NCI-H1436 (cell line): ENCODE measurements at regions not wholly inside any gene's neighbourhood (a gene's known extent, or its start where the extent isn't known, plus 50 kb on each side); places are given as distances from the start of the nearest gene placed in this dataset.

ENCODE experiments used
- DNase-seq: peaks from one replicate; lab custom pipeline; 2025; lab: John Stamatoyannopoulos, UW

DNA sequence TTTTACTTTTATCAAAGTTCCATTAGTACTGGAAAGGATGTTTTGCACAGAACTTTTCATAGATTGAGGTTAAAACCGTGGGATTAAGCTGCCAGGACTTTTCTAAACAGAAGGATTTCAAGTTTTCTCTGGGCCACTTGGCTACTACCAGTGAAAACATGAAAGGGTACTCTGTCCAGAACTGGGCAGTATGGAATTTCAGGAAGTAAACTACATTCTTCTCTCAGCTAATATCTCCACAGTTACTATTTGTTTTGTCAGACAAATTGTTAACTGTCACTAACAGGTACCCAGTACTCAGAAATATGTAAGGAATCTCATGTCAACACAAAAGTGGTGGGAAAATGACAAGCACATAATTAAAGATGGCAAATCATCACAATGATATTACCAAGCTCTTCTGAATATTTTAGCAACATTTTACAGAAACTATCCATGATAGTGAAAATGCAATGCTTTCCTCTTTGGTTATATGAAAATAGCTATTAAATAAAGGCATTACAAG, 454.4 kb downstream of the C4orf33 start:
- DNase-seq = no peak

DNA sequence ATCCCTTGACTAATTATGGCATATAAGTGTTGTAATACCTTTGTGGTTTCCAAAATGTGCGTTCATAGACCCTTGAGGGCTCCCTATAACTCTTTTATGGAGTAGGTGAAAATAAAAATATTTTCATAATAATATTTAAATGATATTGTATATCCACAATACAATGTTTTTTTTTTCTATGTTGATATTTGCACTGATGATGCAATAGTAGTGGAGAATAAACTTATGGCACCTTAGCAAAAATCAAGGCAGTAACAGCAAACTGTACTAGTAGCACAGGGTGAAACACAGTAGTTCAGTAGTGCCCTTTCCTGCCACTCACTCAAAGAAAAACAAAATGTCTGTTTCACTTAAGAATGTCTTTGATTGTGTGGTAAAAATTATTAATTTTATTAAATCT, 465.3 kb downstream of the C4orf33 start:
- DNase-seq = no peak

DNA sequence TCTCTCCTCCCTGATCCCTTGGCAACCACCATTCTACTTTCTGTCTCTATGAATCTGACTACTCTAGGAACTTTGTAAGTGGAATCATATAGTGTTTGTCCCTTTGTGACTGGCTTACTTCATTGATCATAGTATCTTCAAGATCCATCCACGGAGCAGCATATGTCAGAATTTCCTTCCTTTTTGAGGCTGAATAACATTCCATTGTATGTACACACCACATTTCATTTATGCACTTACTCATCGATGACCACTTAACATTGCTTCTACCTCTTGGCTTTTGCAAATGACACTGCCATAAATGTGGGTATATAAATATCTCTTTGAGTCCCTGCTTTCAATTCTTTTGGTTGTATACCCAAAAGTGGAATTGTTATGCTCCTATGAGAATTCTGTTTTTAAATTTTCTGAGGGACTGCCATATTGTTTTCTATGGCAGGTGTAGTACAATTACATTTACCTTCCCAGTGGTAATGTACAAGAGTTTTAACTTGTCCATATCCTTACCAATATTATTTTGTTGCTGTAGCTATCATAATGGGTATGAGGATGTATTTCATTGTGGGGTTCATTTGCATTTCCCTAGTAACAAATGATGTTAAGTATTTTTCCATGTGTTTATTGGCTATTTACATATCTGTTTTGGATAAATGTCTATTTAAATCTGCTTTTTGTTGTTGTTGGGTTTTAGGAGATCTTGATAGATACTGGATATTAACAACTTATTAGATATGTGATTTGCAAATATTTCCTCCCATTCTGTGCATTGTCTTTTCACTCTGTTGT, 466.1 kb downstream of the C4orf33 start:
- no peak for DNase-seq

DNA sequence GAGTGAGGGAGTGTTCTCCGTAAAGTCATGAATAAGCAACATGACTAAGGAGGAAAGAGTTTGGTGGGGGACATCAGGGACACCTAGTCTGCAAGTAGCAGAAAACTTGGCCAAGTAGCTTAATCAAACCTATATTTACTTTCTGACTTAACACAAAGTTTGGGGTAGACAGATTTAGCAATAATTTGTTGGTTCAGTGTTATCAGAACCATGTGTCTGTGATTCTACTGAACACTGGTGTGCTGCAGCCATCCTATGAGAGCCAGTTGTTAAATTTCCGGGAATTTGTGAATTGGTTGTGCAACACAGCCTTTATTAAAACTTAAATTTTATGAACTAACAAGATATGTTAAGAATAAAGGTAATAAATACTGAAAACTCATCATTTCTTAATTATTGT, 469.3 kb downstream of the C4orf33 start:
- no peak for DNase-seq

DNA sequence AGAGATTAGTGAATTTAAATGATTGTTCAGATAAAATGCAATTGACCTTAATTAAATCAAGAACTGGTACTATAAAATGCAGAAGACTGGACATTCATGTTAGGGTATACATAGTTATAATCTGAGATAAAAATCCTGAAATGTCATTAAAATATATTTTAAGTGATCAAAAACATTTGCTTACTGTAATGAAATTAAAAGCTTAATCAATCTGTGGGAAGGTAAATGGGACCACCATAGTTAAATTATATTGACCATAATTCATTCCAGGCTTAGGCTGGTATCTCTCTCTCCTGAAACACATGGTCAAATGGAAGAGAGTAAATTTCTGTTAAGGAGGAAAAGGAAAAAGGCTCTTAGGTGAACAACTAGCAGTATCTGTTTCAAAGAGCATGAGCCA, 474.4 kb downstream of the C4orf33 start:
- no peak for DNase-seq

DNA sequence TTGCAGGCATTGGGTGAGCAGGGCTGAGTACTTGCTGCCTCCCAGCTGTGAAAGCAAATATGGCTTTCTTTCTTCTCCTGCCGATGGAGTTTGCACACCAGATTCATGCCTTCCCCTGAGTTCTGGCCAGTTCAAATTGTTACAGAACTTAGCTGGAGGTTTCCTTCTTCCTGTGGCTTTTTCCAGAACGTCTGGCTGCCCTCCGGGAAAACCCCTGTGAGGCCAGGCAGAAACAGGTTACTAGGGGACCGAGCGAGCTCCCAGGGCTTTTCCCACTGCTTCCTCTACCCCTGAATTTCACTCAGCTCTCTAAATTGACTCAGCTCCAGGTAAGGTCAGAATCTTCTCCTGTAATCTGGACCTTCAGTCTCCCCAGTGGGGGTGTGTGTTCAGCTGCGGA, 482.4 kb downstream of the C4orf33 start:
- DNase-seq = no peak

DNA sequence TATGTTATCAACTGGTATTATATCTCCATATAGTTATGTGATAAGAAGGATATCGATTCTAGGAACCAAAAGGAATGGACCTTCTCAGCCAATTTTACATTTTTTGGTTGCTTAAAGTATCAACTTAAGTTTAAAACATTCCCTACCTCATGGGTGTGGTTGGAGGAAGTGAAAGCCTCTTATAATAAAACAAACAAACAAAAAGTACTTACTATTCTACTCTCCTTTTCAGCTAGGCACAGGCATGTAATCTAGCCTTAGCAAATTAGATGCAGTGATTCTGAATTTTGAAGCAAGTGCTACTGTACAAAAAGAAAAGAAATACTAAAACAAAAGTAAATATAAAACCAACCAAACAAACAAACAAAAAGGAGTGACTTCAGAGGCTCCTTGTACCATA, 485.4 kb downstream of the C4orf33 start:
- no peak for DNase-seq

DNA sequence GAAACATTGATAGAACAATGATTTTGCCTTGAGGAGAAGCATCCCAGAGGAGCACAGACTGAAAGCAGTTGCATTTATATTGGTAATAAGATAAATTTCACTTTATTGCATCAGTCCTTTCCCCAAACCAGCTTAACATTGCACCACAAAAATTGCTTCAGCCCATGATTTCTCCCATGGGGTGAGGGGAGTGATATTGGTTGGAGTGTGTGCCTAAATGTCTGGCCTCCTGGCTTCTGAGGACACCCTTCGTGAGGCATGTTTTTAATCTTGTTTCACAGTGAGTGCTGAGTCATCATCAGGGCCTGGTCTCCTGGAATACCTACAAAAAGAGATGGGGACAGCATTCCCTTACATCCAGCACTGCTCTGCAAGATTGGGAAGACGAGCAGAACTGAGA, 487.9 kb downstream of the C4orf33 start:
- no peak for DNase-seq

DNA sequence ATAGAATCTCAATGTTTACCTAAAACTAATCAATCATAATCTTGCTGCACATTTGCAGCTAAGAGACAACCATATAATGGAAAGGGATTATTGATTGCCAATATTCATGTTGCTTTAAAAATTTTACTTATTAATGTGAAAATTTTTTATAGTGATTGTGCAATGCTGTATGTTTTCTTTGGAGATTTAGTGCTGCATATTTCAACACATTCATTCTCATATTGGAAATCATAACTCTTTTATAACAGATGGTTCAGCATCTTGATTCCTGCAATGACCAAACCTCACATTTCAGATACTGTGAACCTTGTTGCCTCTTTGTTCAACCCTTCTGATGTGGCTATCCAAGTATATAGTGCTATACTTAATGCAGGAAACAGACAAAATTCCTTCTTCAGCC, 502.6 kb downstream of the C4orf33 start:
- DNase-seq = no peak

DNA sequence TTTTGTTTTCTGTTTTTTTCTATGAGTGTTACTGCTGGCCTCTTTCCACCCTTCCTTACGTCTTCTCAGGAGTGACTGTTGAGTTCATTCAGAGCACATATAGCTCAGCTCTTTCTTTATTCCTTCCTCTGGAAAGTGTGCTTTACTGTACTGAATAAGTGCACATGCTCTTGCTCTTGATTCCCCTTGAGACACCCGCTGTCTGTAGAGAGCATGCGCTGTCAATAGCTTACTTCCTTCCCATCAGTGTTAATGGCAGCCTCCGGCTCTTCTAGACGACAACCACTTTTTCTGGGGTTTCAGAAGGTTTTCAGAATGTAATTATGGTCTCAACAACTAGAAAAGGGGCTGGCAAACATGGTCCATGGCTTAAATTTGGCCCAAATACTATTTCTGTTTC, 504.9 kb downstream of the C4orf33 start:
- no peak for DNase-seq

DNA sequence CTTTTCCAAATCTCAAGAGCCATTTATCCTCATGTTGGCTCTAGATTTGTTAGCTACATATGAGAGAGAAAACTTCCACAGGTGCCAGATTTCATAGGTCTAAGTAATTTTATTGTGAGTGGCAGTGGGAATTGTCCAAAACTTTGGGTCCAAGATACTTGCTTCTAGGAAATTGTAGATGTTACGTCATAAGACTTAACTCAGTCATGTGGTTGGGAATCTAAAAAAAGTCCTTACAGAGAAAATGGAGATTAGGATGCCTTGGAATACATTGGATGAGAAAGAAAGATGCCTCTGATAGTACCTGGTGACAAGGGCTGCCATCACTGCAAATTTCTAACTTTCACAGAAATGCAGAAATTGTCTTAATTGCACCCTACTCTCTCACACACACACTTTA, 506.5 kb downstream of the C4orf33 start:
- DNase-seq = no peak

DNA sequence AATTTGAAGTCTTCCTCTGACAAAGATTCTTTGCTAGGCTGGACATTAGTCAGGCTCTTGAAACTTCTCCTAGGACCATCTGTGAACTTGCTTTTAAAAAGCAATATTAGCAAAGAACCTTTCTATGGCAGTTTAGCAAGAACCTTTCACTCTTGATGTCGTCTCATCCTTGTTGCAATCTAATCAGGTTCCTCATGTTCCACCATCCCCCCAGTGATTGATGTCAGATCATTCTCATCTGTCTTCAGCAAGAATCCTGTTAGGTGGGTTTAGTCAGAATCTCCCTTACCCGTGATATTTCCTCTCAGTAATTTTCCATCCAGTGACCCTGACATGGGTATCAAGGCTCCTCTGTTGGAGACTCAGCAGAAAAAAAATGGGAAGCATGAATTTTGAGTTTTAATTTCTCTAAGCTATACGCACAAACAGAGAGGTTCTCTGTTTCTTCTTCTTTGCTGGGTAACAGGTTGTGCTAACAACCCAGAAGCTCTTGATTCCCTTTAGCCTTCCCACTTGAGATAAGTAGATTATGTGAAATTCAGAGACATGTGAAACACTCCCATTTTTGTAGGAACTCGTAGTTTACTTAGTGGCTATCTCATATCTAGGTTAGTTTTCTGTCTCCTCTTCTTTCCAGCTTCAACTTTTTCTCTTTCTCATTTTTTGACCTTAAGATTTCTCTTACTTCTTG, 507.4 kb downstream of the C4orf33 start:
- DNase-seq = no peak

DNA sequence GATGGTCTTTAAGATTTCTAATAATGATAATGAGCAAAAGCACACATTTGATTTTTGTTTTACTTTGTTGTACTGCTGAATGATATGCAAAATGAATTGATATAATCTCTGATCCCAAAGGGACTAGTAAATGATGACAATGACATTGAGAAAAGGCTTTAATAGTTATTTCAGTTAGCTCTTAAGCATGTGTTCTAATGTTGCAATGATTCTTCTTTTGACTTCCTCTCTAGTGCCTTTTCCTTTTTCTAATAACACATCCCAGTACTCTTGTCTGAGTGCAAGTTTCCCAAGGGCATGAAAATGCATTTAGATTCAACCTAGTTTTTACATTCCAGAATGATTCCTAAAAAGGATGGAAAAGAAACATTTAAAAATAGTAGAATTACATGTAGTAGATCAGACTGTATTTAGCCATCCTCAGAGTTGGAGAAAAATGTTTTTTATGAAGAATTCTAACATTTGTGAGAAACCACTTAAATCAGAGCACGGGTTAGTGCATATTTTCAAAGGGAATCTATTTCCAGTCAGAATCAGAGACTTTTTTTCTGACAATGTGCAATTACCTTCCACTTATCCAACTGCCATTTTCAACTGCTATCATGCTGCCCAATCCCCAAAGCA, 508.8 kb downstream of the C4orf33 start:
- DNase-seq = no peak

DNA sequence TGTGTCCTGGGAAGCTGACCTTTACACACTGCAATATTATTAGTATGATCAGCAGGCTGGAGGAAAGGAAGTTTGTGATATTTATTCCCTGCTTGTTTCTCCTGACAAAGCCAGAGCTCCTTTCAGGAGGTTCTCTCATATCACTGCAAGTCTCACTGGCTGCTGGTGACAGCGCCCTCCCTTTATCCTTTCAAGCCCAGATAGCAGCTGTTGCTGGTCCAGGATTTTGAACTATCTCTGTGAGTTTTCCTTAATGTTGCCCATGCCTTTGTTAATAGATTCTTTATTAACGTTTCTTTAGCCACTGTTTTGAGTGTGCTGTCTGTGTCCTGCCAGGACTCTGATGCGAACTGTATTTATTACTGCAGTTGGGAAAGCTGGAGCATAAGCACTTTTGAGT, 518.7 kb downstream of the C4orf33 start:
- DNase-seq = no peak

DNA sequence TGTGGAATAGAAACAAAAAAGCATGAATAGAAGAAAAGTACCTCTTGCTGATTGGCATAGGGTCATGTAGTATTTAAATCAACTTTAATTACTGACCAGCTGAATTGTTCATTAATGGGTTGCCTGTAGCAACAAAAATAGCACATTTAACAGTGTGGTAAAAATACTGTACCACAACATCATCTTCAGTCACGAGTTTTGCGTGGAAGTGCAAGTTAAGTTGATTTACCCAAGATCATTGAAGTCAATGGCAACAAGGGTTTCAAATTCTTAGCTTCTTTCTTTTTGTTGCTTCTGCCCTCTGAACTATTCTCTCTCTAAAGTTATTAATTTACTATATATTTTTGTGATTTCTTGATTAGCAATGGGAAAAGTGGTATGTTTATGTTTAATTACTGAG, 526.6 kb downstream of the C4orf33 start:
- DNase-seq = no peak

DNA sequence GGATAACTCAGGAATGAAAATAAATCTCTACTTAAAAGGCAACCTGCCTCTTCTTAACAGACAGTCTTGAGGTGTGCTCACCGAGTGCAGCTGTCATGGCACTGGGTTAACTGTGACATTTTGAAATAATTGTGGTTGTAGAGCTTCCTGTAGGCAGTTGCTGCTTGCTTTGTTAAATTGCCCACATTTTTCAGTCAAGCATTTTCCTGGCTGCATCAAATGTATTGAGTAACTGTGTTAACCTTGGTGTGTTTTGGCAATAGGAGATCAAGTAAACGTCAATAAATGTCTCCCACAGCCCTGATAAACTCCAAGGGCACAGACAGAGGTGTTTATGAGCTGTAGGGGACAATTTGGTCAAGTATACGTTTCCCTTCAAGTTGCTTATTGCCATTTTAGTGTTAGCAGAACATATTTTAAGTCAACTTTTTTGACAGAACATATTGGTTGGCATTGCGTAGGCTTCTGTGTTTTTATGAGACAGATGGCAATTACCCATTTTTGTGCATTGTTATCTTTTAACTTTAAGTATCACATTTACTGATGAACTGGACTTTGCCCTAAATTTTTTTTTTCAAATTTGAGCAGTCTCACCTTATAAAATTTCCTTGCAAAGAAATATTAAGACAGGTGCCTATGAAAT, 527.4 kb downstream of the C4orf33 start:
- no peak for DNase-seq

DNA sequence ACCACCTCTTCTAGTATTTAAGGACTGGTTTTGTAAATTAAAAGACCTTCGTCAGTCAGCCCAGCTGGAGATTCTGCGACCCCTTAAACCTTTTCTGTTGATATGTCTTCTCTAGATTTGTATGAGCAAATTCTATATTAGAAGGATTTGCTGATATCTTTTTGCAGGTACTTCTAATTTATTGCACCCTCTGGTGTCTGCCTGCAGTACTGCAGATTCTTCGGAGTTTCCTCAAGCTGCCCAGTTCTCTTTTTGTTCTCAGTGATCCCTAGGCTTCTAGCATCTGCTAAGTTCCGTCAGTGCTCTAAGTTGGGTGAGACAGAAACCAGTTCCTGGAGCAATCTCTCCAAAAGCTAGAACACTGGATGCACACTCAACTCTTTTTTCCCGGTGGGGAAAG, 545.2 kb downstream of the C4orf33 start:
- no peak for DNase-seq

DNA sequence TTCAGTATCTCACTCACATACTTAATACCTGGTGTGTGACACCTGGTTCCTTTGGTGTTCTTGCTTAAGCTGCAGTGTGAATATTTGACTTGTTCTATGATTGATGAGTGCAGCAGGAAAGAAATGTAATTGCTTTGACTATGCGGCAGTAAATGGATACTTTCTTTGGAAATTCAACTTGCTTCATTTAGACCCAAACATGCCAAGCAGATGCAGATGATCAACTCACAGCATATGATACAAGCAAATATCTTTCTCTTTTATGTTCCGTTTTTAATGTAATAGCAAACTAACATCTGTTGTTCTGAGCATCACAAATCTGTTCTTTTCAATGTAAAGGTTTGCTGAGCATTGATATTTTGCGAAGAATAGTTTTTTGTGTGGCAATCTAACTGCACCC, 549.5 kb downstream of the C4orf33 start:
- DNase-seq = no peak

DNA sequence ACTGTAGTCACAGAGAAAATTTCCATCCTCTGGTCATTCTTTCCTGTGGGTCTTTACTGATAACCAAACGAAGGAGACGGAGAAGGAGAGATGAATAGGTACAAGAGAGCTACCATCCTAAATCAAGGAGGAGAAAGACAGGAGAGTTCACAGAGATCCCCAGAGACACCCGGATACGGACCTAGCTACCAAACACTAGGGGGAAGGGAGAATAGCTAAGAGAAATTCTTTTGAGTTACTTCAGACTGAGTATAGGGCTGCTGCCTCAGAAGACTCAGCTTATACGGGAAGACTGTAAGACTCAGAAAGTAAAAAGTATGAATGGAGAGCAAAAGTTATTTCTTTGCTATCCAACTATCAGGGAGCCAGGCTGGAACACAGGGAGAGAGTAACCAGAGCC, 572.1 kb downstream of the C4orf33 start:
- no peak for DNase-seq

DNA sequence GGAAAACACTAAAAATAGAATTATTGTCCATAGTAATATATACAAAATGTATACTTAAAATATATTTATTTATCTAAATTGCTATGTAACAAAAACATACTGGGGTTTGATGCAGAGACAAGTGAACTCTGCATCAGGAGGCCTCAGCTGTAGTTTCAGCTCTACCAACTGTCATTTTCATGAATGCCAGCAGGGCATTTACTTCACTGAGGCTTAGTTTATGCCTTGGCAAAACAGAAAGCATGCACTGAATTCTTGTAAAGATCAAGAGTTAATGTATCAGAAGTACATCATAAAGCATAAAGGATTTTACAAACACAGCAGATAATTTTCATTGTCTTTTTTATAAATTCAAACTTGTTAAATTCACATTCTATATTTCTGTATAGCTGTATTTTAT, 577.0 kb downstream of the C4orf33 start:
- no peak for DNase-seq

DNA sequence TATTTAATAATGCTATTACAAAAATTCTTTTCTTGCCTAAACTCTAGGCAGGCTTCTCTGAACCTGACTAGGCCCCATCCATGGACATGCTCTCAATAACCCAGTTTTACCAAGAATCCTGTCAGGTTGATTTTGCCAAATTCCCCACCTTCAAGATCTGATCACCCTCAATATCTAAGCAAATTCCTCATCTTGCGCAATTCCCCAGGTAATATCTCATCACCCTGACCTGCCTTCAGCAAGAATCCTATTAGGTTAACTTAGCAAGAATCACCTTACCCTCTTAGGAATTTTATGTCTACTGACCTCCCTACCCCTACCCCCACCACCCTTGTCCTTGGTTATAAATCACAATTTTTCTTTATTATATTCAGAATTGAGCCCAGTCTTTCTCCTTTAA, 579.1 kb downstream of the C4orf33 start:
- DNase-seq = no peak

DNA sequence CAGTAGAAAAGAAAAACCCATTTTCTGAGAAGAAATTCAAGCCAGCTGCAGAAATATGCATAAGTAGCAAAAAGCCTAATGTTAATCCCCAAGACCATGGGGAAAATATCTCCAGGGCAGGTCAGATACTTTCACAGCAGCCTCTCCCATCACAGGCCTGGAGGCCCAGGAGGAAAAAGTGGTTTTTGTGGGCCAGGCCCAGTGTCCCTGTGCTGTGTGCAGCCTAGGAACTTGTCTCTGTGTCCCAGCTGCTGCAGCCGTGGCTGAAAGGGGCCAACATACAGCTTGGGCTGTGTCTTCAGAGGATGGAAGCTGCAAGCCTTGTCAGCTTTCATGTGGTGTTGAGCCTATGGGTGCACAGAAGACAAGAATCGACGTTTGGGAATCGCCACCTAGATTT, 581.0 kb downstream of the C4orf33 start:
- DNase-seq = no peak

DNA sequence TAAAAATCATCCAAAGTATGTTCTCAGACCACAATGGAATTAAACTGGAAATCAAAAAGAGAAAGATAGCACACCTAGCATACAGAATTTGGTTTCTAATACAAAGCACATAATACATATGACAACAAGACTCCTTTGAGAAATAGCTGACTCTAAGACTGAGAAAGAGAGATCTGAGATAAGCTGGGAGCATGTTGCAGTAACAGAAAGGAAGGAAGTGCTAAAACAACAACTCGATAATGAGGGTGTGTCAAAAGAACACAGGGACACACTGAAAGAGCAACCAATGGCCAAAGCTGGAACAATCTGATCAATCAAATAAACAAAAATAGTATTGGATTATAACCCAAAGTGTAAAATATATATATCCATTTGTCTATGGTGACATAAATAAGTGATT, 586.6 kb downstream of the C4orf33 start:
- no peak for DNase-seq
